LNCAP (cell line): ENCODE measurements at regions not wholly inside any gene's neighbourhood (a gene's known extent, or its start where the extent isn't known, plus 50 kb on each side); places are given as distances from the start of the nearest gene placed in this dataset.

ENCODE experiments used
- CTCF ChIP-seq: fragments of 450-650 bp; IDR thresholded peaks from 2 replicates; pipeline ENCODE4 v1.5.1; 2017; ENCODE audit warnings: mild to moderate bottlenecking

DNA sequence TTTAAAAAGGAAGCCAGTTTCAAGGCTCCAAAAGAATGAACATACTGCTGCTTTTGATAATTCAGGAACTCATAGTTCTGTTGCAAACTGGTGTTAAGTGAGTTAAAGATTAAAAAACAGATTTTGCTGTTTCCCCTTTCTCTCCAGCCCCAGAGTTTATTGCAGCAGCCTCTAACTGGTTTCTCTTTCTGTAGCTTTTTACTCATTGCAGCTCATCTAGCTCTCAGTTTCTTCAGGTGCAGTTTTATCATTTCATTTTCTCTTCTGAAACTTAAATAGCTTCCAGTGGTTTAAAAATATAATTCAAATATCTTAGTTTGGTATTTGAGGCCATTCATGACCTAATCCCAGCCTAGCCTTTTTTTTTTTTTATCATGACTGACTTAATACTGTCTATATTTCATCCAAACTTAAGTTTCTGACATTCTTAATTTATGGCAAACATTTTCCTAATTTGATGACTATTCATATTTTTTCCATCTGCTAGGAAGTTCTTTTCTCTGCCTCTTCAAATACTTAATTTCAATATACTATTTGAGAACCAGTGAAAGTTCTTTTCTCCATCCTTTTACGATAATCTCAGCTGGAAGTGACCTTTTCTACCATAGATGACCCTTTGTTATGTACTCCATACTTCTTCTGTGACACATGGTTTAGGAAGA is 252.7 kb upstream of the GRIA1 start:
- no peak for TF ChIP-seq CTCF

DNA sequence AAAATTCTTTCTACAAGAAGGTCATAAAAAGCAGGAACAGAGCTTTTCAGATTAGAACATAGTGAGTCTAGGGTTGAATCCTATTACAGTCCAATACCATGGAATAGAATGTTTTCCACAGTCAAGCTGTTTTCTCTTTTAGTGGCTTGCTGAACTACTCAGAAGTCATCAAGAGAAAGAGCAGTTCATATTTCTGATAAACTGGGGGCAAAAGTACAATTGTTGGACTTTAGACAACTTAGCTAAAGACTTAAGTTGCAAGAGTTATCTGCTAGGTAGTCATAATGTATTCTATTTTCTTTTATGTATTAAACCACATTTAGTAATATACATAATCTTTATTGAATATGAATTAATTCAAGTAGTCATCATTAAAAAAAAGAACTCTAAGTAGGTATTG is 233.1 kb upstream of the GRIA1 start:
- TF ChIP-seq CTCF: no peak

GRCh38 chr5:153258469-153258868 is 232.0 kb upstream of the GRIA1 start:
- no peak for TF ChIP-seq CTCF

GRCh38 chr5:153267506-153267905 is 223.0 kb upstream of the GRIA1 start:
- no peak for TF ChIP-seq CTCF

- TF ChIP-seq CTCF: no peak
Observed at GRCh38 chr5:153275695-153276094, 214.8 kb upstream of the GRIA1 start.

DNA sequence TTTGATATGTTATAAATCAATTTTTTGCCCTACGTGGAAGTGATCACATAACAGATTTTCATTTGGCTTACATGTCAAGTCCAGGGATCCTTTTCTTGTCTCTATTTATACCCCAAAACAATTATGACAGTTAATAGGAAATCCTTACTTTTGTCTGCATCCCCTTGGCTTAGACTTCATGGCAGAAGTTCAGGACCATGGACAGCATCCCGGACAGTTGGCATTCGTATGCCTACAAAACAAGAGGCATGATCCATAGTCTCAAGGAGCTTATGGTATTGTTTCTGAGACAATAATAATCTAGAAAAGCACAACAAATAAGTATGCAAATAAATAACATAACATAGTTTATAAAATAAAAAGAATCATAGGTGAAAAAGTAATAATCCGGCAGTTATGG is 214.3 kb upstream of the GRIA1 start:
- no peak for TF ChIP-seq CTCF

GRCh38 chr5:153299891-153300290 is 190.6 kb upstream of the GRIA1 start:
- no peak for TF ChIP-seq CTCF

DNA sequence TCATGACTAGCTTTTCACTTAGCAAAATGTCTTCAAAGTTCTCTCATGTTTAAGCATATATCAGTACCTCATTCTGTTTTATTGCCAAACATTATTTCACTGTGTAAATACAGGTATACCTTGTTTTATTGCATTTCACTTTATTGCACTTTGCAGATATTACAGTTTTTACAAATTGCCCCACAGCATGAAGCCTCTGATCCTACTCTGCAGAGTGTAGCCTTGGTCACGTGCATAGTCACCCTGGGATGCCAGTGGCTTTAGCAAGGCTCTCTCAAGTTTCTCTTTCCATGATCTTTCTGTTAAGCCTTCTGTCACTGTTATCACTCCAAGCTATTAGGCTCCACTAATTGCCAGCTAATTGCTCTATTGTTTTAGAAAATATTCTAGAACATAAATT is 182.2 kb upstream of the GRIA1 start:
- no peak for TF ChIP-seq CTCF
